GM21526 (cell line): ENCODE measurements at regions not wholly inside any gene's neighbourhood (a gene's known extent, or its start where the extent isn't known, plus 50 kb on each side); places are given as distances from the start of the nearest gene placed in this dataset.
"Not testable (repeated sequence)": the region's sequence is repeated elsewhere in the genome, so short reads cannot be mapped to it uniquely, and the experiment has no call there.

ENCODE experiments used
- ATAC-seq: cut with Tn5 transposase; IDR thresholded peaks from one replicate; pipeline ENCODE4 v1.9.1; 2021; ENCODE audit warnings: moderate library complexity; ENCODE audit not compliant: unreplicated experiment, low FRiP score

DNA sequence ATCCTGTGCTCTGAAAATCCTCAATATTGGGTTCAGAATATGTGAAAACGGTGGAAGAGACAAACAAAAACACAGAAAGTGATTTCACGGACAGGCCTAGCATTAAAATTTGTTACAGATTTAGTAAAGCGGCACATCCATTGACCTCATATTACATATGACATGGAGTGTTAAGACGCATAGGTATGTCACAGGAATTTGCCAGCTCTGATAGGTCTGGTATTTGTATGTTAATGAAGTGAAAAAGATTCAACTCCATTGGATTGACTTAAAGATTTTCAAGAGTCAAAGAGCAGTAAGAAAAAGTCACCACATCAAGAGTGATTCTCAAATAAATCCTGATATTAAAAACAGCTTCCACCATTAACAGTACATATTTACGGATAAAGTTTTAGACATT, 396.5 kb upstream of the SEMA6A start:
- no peak for ATAC-seq

DNA sequence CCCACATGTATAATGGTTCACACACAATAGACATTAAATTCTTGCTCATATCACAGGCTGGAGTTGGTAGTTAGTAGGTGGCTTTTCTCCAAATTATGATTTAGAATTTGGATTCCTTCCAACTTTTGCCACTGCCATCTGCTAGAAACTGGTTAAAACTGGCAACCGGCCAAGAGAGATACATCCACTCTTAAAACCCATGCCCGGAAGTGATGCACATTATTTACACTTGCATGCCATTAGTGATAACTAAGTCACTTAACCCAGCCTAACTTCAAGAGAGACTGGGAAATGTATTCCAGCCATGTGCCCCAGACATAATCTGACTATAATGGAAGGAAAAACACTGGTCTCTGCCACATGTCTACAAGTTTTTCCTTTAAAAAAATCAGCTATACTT, 395.7 kb upstream of the SEMA6A start:
- no peak for ATAC-seq

DNA sequence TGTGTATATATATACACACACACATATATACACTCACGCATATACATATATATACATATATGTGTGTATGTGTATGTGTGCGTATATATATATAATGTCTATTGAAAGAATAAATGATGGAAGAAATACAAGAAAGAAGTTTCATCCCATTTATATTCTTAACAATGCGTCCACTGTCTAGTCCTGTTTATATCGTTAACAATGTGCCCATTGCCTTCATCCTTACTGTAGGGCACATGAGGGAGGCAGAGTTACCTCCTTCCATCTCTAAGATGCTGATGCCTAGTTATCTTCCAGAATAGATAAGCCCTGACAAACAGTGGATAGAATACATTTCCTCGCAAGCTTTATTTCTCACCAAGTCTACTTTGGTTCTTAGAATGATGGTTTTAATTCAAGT, 389.8 kb upstream of the SEMA6A start:
- no peak for ATAC-seq

DNA sequence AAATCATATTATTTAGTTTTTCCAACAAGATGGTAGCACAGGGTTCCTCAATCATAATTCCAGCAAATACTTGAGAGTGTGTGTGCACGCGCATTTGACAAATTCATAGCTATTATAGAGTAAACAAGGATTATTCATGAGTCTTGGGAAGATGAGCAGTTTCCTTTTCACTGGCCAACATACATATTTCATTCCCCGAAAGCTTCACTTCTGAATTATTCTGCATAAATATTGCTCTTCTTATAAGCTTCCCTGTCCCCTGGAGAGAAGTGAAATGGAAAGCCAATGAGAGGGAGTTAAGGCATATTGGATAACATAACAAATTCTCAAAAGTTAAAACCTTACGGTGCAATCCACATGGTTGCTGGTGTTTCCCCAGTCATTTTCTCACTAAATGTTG, 386.4 kb upstream of the SEMA6A start:
- ATAC-seq = no peak

DNA sequence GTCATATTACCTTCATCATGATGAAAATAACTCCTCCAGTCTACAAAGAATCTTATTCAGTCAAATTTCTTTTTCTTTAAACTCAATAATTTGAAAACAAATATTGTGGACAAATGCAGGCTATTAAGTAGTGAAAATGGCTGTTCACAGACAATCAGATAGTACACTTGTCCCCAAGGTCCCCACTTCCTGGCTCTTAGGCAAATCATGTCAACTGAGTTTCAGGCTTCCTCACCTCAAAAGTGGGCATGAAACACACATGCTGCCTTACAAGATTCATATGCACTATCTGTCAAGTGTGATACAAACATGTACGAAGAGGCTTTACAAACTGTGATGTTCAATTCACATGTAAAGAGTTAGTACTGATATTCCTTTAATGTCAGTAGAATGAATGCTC, 385.2 kb upstream of the SEMA6A start:
- ATAC-seq = no peak

DNA sequence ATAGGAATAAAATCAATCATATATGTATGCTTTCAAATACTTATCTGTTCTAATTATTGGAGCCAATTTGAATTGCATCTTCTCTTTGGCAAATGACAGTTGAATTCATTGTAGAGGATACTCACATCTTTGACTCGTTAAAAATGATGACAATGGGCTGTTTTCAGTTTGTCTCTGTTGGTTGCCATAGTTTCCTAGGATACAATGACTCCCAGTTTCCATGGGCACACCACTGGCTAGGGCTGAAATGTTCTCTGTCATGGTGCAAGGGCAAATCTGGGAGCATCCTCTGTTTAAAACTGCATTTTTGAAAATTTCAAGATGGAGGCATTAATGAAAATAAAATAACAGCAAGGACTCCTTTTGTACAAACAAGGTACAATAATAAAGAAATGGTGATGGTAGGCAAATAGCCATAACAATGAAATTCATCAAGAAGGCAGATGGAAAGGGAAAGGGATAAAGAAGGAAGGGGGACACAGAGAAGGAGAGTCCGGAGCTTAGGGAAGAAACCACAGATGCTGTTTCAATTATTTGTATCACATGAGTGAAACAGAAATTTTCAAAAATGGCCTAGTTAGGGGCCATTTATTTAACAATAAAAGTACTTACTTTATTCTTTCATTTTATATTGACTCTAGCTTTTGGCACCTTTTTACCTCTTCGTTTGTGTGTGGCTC, 378.8 kb upstream of the SEMA6A start:
- no peak for ATAC-seq

DNA sequence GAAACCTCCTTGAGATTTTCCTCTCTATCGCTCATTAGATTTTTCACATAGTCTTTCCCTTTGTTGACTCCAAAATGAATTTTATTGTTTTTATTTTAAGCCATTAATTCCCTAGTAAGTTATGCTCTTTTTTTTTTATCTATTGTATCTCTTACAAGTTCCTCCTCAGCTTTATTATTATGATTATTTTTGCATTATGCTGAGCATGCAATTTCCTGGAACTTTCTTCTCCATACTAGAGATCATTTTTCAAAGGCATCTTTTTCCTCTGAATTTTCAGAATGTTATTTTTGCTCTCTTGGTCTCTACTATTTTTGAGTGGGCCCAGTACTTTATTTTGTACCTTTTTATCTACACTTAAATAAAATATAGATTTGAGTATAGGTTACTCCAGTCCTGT, 376.6 kb upstream of the SEMA6A start:
- no peak for ATAC-seq

DNA sequence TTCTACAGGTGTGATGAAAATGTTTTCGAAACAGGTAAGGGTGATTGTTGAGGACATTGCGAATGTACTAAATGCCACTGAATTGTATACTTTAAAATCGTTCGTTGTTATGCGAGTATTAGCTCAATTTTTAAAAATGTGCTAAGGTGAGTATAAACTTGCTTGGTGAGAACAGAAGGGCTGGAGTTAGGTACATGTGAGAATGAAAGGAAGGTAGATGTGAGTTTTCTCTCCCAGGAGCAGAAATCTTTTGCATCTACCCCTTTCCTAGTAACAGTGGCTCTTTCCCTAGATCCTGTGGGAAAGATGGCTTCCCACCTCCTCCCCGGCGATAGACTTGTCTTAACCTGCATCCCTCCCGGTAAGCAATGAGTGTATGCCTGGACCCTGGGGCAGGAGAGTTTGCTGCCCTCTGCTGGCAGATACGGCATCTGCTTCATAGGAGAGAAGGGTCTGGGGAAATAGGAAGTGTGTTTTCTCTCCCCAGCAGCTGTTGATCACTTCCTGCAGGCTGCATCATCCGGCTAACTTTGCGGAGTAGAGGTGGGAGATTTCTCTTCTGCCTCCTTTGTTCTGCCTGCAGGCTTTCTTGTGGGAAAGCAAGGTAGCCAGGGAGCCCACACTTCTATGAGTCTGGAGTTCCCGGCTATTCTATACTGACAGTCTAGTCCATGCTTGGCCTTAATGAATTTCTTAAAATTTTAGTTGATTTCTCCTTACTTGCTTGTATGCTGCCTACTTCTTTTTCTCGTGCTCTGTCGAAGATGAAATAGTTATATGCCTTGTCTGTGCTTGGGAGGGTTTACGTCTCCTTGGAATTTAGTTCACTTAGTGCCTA, 373.3 kb upstream of the SEMA6A start:
- peak; percentile 100 for ATAC-seq

DNA sequence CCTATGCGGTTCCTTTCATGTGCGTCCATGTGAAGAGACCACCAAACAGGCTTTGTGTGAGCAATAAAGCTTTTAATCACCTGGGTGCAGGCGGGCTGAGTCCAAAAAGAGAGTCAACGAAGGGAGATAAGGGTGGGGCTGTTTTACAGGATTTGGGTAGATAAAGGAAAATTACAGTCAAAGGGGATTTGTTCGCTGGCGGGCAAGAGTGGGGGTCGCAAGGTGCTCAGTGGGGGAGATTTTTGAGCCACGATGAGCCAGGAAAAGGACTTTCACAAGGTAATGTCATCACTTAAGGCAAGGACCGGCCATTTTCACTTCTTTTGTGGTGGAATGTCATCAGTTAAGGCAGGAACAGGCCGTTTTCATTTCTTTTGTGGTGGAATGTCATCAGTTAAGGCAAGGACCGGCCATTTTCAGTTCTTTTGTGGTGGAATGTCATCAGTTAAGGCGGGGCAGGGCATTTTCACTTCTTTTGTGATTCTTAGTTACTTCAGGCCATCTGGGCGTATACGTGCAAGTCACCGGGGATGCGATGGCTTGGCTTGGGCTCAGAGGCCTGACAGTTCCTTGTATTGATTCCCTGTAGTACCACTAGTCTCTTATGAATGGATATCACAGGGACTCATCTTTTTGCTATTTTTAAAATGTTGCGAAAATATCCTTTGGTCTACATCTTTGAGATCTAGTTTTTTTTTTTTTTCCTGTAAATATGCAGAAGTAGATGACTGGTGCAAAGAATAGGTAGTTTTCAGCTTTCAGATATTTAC, 371.2 kb upstream of the SEMA6A start:
- not testable (repeated sequence) for ATAC-seq

DNA sequence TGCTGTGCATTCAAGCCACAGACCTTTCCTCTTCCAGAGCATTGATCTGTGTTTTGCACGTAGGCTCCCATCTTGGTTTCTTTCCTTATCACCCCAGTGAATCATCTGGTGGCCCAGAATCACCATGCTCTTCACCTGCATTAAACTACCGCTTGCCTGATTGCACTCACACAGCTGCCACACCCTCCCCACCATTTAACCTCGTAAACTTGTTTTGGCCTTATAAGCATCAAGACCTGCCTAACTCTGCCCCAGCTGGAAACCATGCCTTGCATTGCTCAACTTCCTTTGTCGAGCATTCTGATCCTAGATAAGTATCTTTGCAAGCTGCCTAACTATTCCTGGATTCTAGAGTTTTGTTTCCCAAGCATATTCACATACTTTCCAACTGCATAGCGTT, 369.6 kb upstream of the SEMA6A start:
- no peak for ATAC-seq

DNA sequence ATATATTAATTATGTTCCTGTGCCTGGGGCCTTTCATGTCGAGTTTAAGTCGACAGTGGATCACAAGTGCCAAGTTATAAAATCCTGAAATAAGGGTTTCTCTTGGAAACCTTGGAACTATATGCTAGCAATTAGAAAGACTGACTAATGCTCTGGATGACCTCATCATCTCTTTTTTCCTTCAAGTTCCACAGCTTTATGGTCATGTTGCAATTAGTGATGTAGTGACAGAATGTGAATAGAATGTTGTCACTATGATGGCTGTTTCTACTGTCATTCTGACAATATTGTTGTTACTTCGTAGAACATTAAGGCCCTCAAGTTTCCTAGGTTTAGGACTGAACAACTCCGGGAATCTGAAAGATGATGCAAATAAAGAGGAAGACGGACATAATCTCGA, 368.0 kb upstream of the SEMA6A start:
- no peak for ATAC-seq

DNA sequence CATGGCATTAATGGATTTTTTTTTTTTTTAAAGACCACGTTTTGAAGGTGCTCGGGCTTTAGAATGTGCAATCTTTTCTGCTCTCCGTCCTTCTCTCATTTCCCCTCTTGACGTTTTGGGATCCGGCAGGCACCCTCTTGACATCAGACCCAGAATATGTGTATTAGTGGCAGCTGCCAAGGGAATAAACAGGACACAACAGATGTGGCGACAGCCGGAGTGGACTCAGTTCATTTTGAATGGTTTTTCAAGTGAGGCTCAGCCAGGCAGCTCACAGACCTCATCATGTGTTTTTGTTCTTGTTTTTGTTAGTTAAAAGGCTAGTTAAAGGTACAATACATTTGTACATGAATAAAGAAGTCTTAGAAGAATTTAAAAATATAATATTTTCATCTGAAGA, 365.0 kb upstream of the SEMA6A start:
- ATAC-seq = no peak

DNA sequence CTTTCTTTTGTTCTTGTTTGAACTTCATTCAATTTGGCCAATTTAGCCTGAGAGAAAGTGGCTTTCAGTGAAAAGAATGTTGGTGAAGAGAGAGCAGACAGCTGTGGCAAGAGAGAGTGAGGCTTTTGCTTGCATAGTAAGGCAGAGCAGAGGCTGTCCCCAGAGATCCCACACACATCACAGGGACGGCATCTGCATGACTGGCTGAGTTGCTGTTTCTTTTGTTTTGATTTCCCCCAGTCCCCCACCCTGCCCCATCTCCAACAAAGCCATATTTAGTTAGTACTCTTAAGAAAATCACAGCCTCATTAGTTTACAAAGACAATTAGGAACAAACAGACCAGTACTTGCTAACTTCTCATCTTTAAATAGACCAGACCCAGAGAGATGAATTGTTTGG, 363.9 kb upstream of the SEMA6A start:
- no peak for ATAC-seq

DNA sequence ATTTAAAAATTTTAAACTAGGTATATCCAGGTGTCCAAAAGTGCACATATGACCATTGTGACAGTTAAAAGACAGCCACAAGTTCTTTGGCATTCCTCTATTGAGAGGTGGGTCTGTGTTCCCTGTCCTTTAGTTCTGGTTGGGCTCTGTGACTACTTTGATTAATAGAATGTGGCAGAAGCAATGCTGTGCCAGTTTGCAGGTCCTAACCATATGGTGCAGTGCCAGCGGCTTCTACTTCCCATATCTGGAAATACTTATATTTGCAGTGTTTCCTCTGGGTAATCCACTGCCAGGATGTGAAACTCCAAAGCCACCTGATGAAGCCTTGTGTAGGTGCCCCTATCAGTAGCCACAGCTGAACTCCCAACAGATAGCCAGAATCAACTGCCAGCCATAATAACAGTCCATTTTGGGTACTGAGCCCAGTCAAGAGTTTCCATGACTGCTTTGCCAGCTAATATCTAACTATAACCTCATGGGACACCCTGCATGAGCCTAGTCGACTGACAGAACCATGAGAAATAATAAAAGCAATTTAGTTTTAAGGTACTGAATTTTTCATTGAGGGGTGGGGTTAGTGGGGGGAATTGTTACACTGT, 361.0 kb upstream of the SEMA6A start:
- ATAC-seq = no peak

DNA sequence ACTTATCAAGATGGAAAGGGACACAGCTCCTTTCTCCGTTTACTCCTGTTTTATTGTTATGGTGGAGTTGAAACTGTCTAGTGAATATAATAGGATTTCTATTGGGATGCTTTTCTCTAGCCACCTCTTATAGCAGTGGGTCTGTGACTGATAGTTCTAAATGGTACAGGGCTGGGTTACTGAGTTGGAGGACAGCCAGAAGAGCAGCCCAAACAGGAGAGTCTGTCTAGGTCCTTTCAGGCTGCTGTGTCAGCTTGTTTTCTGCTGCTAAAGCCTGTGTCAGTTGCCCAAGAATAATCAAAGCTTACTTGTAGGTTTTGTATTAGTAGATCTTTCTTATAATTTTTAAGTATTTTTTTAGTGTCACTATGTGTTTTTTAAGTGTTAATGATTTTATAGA, 356.0 kb upstream of the SEMA6A start:
- ATAC-seq = no peak

DNA sequence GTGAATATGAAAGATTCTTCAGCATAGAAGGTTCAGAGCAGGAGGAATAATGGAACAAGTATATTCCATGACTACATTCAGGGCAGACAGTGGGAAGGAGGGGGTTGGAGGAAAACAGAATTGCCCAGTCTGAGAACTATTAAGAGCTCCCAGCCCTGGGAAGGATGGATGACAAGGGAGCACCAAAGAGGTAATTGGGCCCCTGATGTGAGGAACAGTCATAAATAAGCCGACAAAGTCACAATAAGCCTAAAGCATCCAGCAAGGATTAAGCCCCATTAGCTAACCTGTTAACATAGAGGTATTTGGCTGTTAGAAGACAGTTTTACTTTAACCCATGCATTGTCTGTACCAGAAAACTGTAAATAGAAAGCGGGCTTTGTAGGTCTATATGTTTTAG, 348.7 kb upstream of the SEMA6A start:
- ATAC-seq = no peak

DNA sequence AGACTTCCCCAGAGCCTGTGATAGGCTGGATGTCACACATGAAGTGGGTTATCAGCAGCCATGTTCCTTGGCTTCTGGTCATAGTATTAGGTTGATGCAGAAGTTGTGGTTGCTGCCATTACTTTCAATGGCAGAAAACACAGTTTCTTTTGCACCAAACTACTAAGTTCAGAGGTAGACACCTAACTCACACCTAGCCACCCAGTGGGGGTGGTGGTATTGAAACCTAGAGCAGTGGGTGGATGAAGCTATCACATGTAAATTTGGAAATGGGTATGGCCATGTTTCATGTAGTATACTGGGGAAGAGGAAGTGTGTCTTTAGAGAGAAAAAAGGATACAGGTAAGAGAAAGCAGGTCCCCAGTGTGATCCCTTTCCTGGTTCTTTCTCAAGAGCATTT, 347.9 kb upstream of the SEMA6A start:
- ATAC-seq = peak; percentile 93

DNA sequence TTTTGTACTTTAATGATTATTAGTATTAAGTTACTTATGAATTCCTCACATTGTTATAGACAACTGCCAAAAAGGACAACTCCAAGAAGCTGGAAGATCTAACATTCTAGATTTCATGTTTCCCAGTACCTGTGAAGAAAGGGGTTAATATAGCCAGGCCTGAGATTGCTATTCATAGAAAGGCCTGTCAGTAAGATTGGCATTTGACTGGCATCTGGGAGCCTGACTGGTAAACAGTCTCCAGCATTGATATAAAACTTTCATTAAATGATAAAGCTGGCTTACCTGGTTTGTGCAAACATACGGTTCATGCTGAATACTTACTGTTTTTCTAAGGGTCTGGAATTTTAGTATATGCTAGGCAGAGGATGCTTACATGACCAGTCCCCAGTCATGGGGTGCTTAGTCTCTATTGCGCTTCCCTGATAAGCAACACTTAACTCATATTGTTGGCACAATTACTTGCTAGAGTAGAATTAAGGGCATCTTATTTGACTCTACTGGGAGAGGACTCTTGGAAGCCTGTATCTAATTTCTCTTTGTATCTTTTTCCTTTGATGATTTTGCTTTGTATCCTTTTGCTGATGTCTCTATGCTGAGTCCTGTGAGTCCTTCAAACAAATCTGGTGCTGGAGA, 340.4 kb upstream of the SEMA6A start:
- ATAC-seq = no peak

DNA sequence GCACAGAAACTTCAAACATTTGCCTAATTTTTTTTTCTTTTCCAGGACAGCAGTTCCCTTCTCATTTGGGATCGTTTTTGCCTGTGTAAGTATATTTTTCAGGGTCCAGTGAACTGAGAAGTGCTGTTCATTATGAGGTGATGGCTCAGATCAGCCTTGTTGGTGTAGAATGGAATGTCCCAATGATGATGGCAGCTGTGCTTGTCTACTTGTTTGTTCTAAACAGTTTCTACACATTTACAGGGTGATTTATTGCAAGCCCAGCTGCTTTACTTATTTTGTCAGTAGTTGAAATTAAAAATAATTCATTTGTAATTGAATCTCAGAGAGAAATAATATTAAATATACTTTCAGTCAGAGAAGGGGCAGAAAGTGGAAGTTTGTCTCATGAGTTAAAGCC, 337.6 kb upstream of the SEMA6A start:
- ATAC-seq = no peak

DNA sequence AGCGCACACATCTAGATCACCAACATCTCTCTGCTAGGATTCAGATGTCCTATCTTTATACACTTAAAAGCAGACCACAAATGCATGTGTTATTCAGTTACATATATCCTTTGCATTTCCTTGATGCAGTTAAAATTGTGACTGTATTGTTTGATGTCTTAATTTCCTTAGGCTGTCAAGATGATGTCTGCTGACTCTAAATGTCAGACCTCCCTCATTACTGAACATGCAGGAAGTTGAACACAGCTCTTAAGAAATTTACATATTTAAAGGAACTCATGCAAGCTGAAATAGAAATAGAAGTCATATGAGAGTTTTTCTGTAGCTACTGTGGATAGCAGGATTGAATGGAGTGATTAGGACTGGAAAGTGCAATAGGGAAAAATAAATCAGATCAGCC, 336.5 kb upstream of the SEMA6A start:
- no peak for ATAC-seq

DNA sequence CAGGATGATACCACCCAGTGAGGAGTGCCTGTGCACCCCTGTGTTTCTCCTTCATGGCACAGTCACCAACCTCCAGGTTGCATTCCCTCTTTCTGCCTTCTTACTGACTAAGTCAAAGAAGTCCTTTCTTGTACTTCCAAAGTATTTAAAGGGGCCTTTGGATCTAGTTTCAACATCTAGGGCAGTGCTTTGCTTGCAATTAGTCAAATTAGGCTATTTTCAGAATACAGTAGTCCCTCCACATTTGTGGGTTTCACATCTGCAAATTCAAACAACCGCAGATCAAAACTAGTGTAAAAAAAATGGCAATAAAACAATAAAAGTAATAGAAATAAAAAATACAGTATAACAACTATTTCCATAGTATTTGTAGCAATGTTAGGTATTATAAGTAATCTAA, 333.9 kb upstream of the SEMA6A start:
- ATAC-seq = peak; percentile 79
